Prostate gland (tissue), 2 donors: ENCODE measurements at regions not wholly inside any gene's neighbourhood (a gene's known extent, or its start where the extent isn't known, plus 50 kb on each side); places are given as distances from the start of the nearest gene placed in this dataset.

Experiments
- POLR2A ChIP-seq: fragments of 450-650 bp; IDR thresholded peaks from one replicate; pipeline ENCODE4 v1.6.1; 2016; ENCODE audit warnings: antibody characterized with exemption, mild to moderate bottlenecking
- TF ChIP-seq, protein P1 (sequence below), 4 experiments: fragments of 200-600 bp in 2 of 4; fragments of 450-650 bp in 2 of 4; sonication (generic) in 2 of 4; IDR thresholded peaks; 1 replicate in 3 of 4; 2 replicates in 1 of 4; pipeline ENCODE4 v1.5.1; 2016 to 2019; ENCODE audit warnings: antibody characterized with exemption in 4 of 4, mild to moderate bottlenecking in 2 of 4, moderate library complexity in 2 of 4

DNA sequence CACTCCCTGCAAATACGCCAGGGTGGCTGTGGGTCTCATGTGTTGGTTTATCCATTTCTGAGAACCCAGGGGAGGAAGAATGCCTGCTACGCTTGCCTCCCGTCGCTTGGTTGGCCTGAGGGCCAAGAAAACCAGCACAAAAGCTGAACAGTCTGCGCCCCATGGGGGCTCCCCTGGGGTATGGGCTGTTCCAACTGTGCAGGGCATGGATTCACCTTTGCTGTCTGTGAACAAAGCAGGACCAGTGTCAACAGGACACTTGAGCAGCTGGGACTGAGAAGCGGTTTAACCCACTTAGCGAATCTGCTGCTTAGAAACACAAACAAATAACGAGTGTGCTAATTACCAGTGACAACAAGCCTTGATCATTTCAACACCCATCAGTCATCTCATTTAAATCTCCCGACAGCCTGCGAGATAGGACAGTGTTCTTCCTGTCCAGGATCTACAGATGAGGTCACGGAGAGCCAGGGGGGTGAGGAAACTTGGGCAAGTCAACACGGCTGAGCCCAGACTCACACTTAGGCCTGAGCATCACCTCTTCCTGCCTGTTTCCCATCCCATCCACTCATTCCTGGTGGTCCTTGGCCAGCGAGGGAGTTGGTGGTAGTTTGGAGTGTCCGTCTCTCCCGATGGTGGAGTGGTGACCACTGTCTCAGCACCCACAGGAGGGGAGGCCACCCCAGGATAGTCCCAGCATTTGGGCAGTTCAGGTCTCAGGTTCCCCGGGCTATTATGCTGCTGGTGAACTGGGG, 111.6 kb upstream of the HAAO start:
- no peak for TF ChIP-seq POLR2A
- TF ChIP-seq, protein P1, sequence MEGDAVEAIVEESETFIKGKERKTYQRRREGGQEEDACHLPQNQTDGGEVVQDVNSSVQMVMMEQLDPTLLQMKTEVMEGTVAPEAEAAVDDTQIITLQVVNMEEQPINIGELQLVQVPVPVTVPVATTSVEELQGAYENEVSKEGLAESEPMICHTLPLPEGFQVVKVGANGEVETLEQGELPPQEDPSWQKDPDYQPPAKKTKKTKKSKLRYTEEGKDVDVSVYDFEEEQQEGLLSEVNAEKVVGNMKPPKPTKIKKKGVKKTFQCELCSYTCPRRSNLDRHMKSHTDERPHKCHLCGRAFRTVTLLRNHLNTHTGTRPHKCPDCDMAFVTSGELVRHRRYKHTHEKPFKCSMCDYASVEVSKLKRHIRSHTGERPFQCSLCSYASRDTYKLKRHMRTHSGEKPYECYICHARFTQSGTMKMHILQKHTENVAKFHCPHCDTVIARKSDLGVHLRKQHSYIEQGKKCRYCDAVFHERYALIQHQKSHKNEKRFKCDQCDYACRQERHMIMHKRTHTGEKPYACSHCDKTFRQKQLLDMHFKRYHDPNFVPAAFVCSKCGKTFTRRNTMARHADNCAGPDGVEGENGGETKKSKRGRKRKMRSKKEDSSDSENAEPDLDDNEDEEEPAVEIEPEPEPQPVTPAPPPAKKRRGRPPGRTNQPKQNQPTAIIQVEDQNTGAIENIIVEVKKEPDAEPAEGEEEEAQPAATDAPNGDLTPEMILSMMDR (IDR thresholded peaks at IDR 0.05), result no peak
